Stimulated activated naive B cell treated with anti-CD40 and anti-IgM and Interleukin-4, amounts not matched to agents 10 μg/mL and 1 μg/mL and 100 μg/mL, for 72 hours (primary cell): ENCODE measurements at regions not wholly inside any gene's neighbourhood (a gene's known extent, or its start where the extent isn't known, plus 50 kb on each side); places are given as distances from the start of the nearest gene placed in this dataset.
"Not testable (repeated sequence)": the region's sequence is repeated elsewhere in the genome, so short reads cannot be mapped to it uniquely, and the experiment has no call there.

ENCODE experiments used
- ATAC-seq, 2 donors: fragments of 150-1000 bp; cut with Tn5 transposase; replicated peaks; 2 replicates each; pipeline ENCODE4 v1.10.0; 2021; ENCODE audit warnings: moderate library complexity in 1 of 2
- DNase-seq: peaks from one replicate; pipeline ENCODE4 v3.0.0; 2021
- H3K27ac Mint-ChIP-seq: one replicate; pipeline ENCODE4 v1.8.0; 2022; ENCODE audit warnings: mild to moderate bottlenecking, mixed read lengths
- H3K27me3 Mint-ChIP-seq, 2 donors: one replicate each; pipeline ENCODE4 v1.8.0; 2022; ENCODE audit warnings: mixed read lengths in 2 of 2
- H3K36me3 Mint-ChIP-seq, 2 donors: one replicate each; pipeline ENCODE4 v1.8.0; 2022; ENCODE audit warnings: mixed read lengths in 2 of 2, mild to moderate bottlenecking in 1 of 2
- H3K4me1 Mint-ChIP-seq, 2 donors: one replicate each; pipeline ENCODE4 v1.8.0; 2022; ENCODE audit warnings: mixed read lengths in 2 of 2, mild to moderate bottlenecking in 1 of 2
- H3K4me3 Mint-ChIP-seq, 2 donors: one replicate each; pipeline ENCODE4 v1.8.0; 2022; ENCODE audit warnings: mild to moderate bottlenecking in 2 of 2, mixed read lengths in 2 of 2, moderate library complexity in 1 of 2
- H3K9me3 Mint-ChIP-seq, 2 donors: one replicate each; pipeline ENCODE4 v1.8.0; 2022; ENCODE audit warnings: mixed read lengths in 2 of 2, mild to moderate bottlenecking in 1 of 2

DNA sequence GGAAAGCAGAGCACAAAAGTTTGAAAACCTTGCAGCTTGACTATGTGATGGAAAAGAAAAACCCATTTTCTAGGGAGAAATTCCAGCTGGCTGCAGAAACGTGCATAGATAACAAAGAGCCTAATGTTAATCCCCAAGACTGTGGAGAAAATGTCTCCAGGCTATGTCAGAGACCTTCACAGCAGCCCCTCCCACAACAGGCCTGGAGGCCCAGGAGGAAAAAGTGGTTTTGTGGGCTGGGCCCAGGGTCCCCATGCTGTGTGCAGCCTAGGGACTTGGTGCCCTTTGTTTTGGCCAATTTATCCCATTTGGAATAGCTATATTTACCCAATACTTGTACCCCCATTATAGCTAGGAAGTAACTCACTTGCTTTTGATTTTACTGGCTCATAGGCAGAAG, 484.1 kb upstream of the HTR1E start:
- no peaks in the 10 kb centered on the region for H3K27me3 Mint-ChIP-seq

DNA sequence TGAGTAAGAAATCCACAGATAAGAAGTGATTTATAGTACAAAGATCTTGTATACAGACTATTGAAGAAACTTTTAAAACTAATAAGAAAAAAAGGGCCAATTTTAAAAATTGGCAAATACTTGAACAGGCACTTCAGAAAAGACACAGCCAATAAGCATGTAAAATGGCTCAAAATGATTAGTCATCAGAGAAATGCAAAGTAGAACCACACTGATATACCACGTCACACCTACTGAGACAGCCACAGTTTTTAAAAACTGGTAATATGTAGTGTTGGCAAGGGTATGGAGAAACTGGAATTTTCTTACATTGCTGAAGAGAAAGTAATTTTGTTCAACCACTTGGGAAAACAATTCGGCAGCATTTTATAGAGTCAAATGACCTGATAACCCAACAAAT, 488.9 kb upstream of the HTR1E start:
- no peak for ATAC-seq

More for the DNA sequence above, 484.1 kb upstream of the HTR1E start:
- DNase-seq (no peak), ATAC-seq (no peak)
- no peak overlapping the region for H3K4me3 Mint-ChIP-seq
- no peaks in the 10 kb centered on the region for H3K36me3 Mint-ChIP-seq
- peaks cover 15 to 16% of the 10 kb centered on the region in 2 donors for H3K9me3 Mint-ChIP-seq
- no peak overlapping the region for H3K27ac Mint-ChIP-seq
- no peaks in the 10 kb centered on the region for H3K4me1 Mint-ChIP-seq

GRCh38 chr6:86440608-86441007, 496.7 kb upstream of the HTR1E start:
- Mint-ChIP-seq H3K9me3 (peaks cover 3 to 6% of the 10 kb centered on the region in 2 donors), H3K36me3 (no peaks in the 10 kb centered on the region), H3K4me3 (no peak overlapping the region), H3K27ac (no peak overlapping the region), H3K4me1 (no peaks in the 10 kb centered on the region), H3K27me3 (no peaks in the 10 kb centered on the region)
- DNase-seq: no peak
- no peak for ATAC-seq

More for the DNA sequence above, 488.9 kb upstream of the HTR1E start:
- no peak for DNase-seq
- Mint-ChIP-seq H3K27me3 (no peaks in the 10 kb centered on the region), H3K9me3 (peaks cover 8 to 14% of the 10 kb centered on the region in 2 donors), H3K4me1 (no peaks in the 10 kb centered on the region), H3K36me3 (no peaks in the 10 kb centered on the region), H3K4me3 (no peak overlapping the region), H3K27ac (no peak overlapping the region)

DNA sequence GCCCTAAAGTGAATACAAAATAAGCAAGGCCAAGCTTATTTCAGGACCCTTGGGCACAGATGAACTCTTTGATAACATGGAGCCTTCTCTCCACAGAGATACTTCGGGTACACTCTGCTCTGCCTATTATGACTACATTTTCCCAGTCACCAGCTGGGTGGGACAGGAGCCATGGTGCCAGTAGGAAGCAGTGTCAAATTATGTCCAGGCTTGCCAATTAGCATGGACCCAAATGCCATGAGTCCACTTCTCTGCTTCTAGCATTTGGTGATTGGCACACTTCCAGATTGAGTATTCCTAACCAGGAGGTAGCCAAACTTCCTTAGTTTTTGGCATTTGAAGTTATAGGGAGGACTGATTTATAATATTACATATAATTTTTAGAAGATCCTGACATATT, 513.8 kb upstream of the HTR1E start:
- peaks cover 1 to 3% of the 10 kb centered on the region in 2 donors for H3K9me3 Mint-ChIP-seq
- no peaks in the 10 kb centered on the region for H3K36me3 Mint-ChIP-seq
- no peak for ATAC-seq
- no peaks in the 10 kb centered on the region for H3K4me1 Mint-ChIP-seq
- H3K4me3 Mint-ChIP-seq: no peak overlapping the region
- no peak overlapping the region for H3K27ac Mint-ChIP-seq
- H3K27me3 Mint-ChIP-seq: no peaks in the 10 kb centered on the region
- no peak for DNase-seq

DNA sequence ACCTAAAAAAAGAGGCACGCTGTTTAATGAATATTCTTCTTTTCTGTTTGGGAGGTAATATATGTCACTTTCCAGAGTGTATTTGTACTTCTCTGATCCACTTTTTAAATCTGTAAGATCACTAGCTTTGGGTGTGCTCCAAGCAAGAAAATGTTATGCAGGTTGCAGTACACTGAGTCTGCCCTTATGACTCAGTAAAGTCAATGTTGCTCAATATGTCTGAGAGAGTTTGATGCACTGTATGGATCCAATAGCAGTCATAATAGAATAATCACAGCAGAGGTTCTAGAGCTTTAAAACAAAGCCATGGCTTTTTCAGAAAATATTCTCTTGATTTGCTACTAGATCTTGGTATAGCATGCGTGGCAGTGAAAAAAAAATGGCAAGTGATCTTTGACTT, 525.3 kb upstream of the HTR1E start:
- H3K36me3 Mint-ChIP-seq: no peaks in the 10 kb centered on the region
- DNase-seq: no peak
- H3K27ac Mint-ChIP-seq: no peak overlapping the region

DNA sequence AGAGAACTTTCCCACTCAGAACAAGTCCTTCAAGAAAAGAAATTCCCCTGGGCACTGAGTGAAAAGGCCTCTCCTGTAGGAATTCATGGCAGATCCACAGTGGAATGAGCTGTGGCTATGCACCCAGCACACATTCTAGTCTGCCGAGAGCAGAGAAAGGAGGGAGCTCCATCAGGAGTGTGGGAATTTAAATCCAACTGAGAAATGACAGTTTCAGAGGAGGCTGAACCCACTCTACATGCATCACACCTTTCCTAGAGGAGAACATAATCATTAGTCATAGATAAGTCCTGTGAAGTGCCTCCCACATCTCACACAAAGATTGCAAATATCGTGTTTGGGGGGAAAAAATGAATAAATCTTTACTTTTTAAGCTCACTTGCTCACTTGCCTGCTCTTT, 530.2 kb upstream of the HTR1E start:
- DNase-seq (no peak), ATAC-seq (no peak)
- Mint-ChIP-seq H3K27me3 (no peaks in the 10 kb centered on the region), H3K36me3 (no peaks in the 10 kb centered on the region), H3K9me3 (peaks cover 4 to 6% of the 10 kb centered on the region in 2 donors), H3K4me3 (no peak overlapping the region), H3K4me1 (no peaks in the 10 kb centered on the region), H3K27ac (no peak overlapping the region)

More for the DNA sequence above, 525.3 kb upstream of the HTR1E start:
- Mint-ChIP-seq H3K27me3 (no peaks in the 10 kb centered on the region), H3K9me3 (peaks cover 1 to 8% of the 10 kb centered on the region in 2 donors), H3K4me1 (no peaks in the 10 kb centered on the region), H3K4me3 (no peak overlapping the region)
- ATAC-seq: no peak

GRCh38 chr6:86392850-86393249, 544.5 kb upstream of the HTR1E start:
- not testable (repeated sequence) for ATAC-seq, DNase-seq, H3K4me1 Mint-ChIP-seq, H3K36me3 Mint-ChIP-seq, H3K27ac Mint-ChIP-seq, H3K4me3 Mint-ChIP-seq, H3K27me3 Mint-ChIP-seq
- peaks cover 5 to 25% of the 10 kb centered on the region in 2 donors for H3K9me3 Mint-ChIP-seq

- H3K9me3 Mint-ChIP-seq: peaks cover 2 to 3% of the 10 kb centered on the region in 2 donors
- no peaks in the 10 kb centered on the region for H3K36me3 Mint-ChIP-seq
- H3K27ac Mint-ChIP-seq: no peak overlapping the region
- no peak overlapping the region for H3K4me3 Mint-ChIP-seq
- ATAC-seq (no peak), DNase-seq (no peak)
- H3K4me1 Mint-ChIP-seq: no peaks in the 10 kb centered on the region
- H3K27me3 Mint-ChIP-seq: no peaks in the 10 kb centered on the region
Measured at GRCh38 chr6:86380571-86381125, 556.7 kb upstream of the HTR1E start.

- no peak for ATAC-seq
- DNase-seq: no peak
- Mint-ChIP-seq H3K9me3 (peaks cover 3 to 5% of the 10 kb centered on the region in 2 donors), H3K4me3 (no peak overlapping the region), H3K27me3 (no peaks in the 10 kb centered on the region), H3K36me3 (no peaks in the 10 kb centered on the region), H3K4me1 (no peaks in the 10 kb centered on the region), H3K27ac (no peak overlapping the region)
Measured at GRCh38 chr6:86357877-86358276, 579.5 kb upstream of the HTR1E start.

- peaks cover 2 to 5% of the 10 kb centered on the region in 2 donors for H3K9me3 Mint-ChIP-seq
- no peak for DNase-seq
- no peak overlapping the region for H3K4me3 Mint-ChIP-seq
- no peaks in the 10 kb centered on the region for H3K27me3 Mint-ChIP-seq
- no peak for ATAC-seq
- no peak overlapping the region for H3K27ac Mint-ChIP-seq
- H3K36me3 Mint-ChIP-seq: no peaks in the 10 kb centered on the region
- H3K4me1 Mint-ChIP-seq: no peaks in the 10 kb centered on the region
Measured at GRCh38 chr6:86355271-86355670, 582.1 kb upstream of the HTR1E start.

- no peak for DNase-seq
- no peak for ATAC-seq
- Mint-ChIP-seq H3K27me3 (no peaks in the 10 kb centered on the region), H3K4me3 (no peak overlapping the region), H3K27ac (no peak overlapping the region), H3K36me3 (no peaks in the 10 kb centered on the region), H3K4me1 (no peaks in the 10 kb centered on the region), H3K9me3 (peaks cover 3 to 4% of the 10 kb centered on the region in 2 donors)
Measured at GRCh38 chr6:86331919-86332318, 605.4 kb upstream of the HTR1E start.

DNA sequence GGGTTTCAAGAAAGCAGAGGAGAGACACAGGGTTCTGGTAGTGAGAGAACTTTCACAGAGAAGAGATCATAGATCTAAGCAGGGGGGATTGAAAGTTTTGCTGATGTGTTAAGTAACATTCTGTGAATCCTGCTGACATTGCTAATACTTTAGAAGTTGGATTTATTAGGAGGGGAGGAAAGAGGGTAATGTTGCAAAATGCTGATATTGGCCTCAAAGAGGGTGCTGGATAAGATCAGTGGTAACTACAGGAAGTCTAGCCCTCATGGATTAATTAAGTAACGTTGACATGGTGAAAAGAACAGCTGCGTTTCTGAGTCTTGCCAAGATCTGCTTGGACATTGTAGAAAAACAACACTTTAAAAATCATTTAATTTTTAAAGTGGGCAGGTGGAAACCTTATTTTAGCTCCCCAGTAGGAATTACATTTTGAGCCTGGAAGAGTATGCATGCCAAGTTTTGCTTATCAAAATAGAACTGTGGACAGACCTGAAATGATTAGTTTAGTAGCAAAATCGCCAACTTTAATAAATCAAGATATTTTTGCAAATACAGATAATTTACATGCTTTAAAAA, 606.0 kb upstream of the HTR1E start:
- H3K27ac Mint-ChIP-seq: no peak overlapping the region
- ATAC-seq: no peak

DNA sequence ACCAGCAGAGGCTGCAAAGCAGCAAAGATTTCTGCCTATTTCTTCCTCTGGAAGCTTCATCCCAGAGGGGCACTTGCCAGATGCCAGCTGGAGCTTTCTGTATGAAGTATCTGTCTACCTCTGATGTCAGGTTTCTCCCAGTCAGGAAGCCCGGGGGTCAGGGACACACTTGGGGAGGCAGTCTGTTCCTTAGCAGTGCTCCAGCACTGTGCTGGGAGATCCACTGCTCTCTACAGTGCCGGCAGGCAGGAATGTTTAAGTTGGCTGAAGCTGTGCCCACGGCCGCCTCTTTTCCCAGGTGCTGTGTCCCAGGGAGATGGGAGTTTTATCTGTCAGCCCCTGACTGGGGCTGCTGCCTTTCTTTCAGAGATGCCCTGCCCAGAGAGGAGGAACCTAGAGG, 631.1 kb upstream of the HTR1E start:
- peaks cover 12% of the 10 kb centered on the region in 2 donors for H3K9me3 Mint-ChIP-seq

More for the DNA sequence above, 606.0 kb upstream of the HTR1E start:
- Mint-ChIP-seq H3K4me3 (no peak overlapping the region), H3K4me1 (no peaks in the 10 kb centered on the region), H3K27me3 (no peaks in the 10 kb centered on the region), H3K9me3 (peaks cover 3% of the 10 kb centered on the region in 2 donors), H3K36me3 (no peaks in the 10 kb centered on the region)
- DNase-seq: no peak

DNA sequence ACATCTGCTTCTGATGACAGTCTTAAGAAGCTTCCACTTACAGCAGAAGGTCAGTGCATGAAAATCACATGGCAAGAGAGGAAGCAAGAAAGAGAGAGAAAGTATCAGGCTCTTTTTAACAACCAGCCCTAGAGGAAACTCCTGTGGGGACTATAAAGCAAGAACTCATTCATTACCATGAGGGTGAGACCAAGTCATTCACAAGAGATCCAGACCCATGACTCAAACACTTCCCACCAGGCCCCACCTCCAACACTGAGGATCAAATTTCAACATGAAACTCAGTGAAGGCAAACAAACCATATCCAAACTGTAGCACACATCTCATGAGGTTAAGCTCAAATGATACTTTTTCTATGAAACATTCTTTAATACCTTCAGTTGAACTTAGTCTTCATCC, 643.2 kb upstream of the SYNCRIP start:
- Mint-ChIP-seq H3K9me3 (peaks cover 4 to 18% of the 10 kb centered on the region in 2 donors), H3K27me3 (no peaks in the 10 kb centered on the region), H3K4me1 (no peaks in the 10 kb centered on the region), H3K4me3 (no peak overlapping the region), H3K27ac (no peak overlapping the region), H3K36me3 (no peaks in the 10 kb centered on the region)
- ATAC-seq: no peak
- no peak for DNase-seq

More for the DNA sequence above, 631.1 kb upstream of the HTR1E start:
- Mint-ChIP-seq H3K27ac (no peak overlapping the region), H3K36me3 (no peaks in the 10 kb centered on the region), H3K4me3 (no peak overlapping the region), H3K27me3 (no peaks in the 10 kb centered on the region), H3K4me1 (no peaks in the 10 kb centered on the region)
- DNase-seq: no peak
- no peak for ATAC-seq

DNA sequence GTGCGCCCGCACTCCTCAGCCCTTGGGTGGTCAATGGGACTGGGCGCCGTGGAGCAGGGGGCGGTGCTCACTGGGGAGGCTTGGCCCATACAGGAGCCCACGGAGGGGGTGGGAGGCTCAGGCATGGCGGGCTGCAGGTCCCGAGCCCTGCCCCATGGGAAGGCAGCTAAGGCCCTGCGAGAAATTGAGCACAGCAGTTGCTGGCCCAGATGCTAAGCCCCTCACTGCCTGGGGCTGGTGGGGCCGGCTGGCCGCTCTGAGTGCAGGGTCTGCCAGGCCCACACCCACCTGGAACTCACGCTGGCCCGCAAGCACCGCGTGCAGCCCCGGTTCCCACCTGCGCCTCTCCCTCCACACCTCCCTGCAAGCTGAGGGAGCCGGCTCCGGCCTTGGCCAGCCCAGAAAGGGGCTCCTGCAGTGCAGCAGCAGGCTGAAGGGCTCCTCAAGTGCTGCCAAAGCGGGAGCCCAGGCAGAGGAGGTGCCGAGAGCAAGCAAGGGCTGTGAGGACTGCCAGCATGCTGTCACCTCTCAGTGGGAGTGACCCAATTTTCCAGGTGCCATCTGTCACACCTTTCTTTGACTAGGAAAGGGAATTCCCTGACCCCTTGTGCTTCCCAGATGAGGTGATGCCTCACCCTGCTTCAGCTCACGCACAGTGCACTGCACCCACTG, 642.3 kb upstream of the SYNCRIP start:
- ATAC-seq: not testable (repeated sequence)

More for the DNA sequence above, 642.3 kb upstream of the SYNCRIP start:
- DNase-seq, H3K4me3 Mint-ChIP-seq, H3K36me3 Mint-ChIP-seq, H3K4me1 Mint-ChIP-seq, H3K27ac Mint-ChIP-seq, H3K27me3 Mint-ChIP-seq: not testable (repeated sequence)
- H3K9me3 Mint-ChIP-seq: peaks cover 4 to 18% of the 10 kb centered on the region in 2 donors
